ENCODE measurements at regions not wholly inside any gene's neighbourhood (a gene's known extent, or its start where the extent isn't known, plus 50 kb on each side); places are given as distances from the start of the nearest gene placed in this dataset.

DNA sequence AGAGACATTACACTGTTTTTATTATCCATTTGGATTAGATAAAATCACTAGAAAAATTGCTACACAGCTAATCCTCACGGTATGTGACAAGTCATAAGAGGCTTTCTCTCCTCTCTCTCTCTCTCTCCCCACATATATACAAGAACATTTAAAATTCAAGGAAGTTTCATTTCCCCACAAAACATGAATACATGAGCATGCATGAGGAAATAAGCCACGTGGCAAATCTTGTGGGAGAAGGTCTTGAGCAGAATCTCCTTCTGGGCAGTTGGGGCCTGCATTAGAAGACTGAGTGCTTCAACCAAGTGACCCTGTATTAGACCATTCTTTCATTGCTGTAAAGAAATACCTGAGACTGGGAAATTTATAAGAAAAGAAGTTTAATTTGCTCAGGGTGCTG is 1313.1 kb downstream of the MRPL39 start:
- no peak for DNase-seq

DNA sequence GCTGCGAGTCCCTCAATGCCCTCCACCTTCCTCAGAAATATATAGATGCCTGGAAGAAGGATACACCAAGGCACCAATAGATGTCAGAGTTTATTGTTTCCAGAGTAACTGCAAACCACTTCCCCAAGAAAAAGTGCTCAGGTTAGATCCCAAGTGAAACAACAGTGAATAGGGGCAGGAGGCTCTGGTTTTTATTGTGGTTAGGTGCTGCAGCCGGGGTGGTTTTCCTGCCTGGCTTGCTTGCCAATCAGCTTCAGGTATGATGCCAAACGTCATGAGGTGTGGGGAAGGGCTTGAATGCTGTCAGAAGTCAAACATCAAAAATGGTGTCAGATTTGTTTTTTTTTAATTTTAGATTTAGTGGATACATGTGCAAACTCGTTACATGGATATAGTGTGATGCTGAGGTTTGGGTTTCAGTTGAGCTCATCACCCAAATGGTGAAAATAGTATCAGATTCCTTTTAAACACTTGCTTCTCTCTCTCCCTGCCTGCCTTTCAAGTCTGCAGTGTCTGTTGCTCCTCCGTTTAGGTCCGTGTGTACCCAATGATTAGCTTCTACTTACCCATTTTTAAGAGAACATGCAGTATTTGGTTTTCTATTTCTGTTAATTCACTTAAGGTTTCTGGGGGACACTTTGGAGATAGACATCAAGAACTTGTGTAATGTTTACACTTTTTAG is 1317.0 kb downstream of the MRPL39 start:
- DNase-seq: no peak

DNA sequence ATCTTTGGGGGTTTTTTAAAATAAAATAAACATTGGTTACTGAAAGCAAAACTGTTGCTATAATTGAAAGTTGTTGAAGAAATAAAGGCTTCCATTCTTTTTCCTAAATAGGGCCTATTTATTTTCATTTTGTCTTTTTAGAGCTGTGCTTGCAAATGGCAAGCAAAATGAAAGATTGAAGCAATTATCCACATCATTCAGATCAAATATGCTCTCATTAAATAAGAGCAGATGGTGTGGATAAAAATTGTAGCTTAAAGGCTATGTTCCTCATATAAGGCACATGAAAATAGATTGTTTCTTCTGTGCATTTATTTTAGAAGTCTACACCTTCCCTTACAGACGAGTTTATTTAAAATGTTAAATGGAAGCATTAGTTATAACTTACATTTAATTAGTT is 1317.7 kb downstream of the MRPL39 start:
- DNase-seq: no peak

DNA sequence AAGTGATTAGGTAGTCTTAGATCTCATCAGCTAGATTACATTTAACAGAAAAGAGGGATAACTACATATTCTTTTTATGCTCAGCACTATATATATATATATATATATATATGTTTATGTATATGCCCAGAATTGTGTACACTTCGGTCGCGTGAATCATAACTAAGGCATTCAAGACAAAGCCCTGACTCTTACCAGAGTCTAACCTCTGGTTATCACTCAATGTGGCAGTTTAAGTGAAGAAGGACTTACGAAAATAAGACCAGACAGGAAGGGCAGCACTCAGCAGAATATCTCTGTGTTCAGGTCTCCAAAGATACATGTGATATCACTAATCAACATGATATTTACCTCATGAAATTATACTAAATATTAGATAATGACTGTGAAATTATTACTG is 1326.7 kb downstream of the MRPL39 start:
- no peak for DNase-seq

DNA sequence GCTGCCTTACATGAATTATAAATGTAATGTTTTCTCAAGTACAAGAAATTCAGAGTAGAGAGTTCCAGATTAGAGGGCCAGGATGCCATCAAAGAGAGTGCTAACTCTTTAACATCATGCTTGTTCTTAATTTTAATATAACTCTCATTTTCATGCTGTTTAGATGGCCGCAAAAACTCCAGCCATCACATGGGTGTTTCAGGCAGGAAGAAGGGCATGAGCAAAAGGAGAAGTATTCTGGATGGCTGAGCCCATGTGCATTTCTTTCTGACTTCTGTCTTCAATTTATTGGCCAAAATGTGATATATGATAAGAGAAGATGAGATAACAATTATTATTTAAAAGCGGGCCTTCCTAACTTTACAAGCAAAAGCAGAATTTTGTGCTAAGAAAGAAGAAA is 1328.6 kb downstream of the MRPL39 start:
- DNase-seq: no peak

DNA sequence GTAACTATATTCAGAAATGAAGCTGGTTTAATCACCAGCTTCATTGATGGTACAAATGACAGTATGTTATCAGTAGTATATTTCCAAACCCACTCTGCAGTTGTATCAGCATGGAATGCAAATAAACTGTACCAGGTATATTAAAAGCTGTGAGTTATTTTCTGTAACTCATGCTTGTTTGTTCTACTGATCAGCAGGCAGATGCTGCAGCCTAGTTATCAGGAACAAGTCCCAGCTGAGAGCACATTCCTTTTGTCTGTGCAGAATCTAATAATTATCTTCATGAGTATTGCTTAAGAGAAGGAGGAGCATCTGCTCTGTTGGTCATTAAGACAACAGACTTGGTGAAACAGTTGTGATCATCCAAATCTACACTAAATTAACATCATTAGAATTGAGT is 1331.1 kb downstream of the MRPL39 start:
- DNase-seq: no peak

DNA sequence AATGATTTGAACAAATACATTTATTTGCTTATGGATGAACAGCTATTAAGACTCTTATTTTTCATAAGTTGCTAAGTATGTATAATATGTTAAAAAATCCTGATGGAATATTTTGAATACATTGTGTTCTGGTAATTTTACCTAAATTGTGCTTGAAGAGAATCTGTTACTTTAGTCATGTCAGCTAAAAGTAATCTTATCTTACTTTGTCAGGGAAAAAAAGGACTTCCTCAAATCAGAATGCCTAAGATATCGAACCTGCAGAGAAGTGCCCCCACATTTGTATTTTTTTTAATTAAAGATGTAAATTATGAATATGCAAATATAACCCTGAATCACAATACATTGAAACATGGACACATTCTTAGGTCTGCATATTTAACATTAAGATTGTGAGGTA is 1331.7 kb downstream of the MRPL39 start:
- DNase-seq: no peak

DNA sequence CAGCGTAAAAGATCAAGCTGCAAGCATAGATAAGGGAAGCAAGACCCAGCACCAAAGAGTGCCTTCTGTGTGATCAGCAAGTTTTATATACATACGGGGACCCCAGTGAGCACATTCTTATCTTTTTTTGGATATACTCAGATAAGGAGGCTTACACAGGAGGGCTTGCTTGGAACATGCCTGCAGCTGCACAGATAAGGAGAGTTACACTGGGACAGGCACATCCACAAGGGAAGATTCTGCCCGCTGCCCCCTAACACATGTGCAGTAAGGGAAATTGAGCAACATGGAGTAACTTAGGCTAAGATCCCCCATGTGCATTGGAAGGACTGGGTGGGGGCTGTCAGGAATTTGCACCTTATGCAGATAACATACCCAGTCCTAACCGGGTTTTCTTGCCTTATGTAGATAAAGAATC is 1334.8 kb downstream of the MRPL39 start:
- no peak for DNase-seq

DNA sequence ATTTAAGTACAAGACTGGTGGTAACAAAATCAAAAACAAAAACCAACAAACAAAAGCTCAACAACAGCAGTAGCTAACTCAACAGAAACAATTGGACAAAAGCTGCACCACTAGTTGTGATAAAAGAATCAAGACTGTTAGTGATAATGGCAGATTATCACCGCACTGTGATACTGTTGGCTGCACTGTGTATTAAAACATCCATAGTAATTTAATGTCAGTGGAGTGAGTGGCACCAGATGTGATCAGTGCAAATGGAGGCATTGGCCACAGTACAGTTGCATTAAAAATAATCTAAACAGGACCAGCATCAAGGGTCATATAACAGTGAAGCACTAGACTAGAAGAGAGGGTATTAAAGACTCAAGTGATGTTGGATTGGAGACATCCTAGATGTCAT is 1341.3 kb downstream of the MRPL39 start:
- no peak for DNase-seq

DNA sequence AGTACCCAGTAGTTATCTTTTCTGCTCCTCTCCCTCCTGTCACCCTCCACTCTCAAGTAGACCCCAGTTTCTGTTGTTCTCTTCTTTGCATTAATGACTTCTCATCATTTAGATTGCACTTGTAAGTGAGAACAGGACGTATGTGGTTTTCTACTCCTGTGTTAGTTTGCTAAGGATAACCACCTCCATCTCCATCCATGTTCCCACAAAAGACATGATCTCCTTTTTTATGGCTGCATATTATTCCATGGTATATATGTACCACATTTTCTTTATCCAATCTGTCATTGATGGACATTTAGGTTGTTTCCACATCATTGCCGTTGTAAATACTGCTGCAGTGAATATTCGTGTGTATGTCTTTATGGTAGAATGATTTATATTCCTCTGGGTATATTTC is 1346.5 kb downstream of the MRPL39 start:
- DNase-seq: no peak

DNA sequence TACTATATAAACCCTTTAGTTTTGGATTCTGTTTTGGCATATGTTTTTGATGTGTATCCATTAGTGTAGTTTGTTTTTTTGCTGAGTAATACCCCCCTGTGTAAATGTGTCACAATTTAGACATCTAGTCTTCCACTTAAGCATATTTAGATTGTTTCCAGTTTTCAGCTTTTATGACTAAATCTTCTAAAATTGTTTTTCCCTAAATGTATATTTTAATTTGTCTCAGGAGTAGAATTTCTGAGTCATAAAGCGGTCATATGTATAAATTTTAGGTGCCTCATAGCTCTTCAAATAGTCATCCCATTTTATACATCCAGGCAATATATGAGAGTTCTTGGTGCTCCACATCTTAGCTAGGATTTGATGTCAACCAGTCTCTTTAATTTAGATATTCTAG is 1348.0 kb downstream of the MRPL39 start:
- no peak for DNase-seq

DNA sequence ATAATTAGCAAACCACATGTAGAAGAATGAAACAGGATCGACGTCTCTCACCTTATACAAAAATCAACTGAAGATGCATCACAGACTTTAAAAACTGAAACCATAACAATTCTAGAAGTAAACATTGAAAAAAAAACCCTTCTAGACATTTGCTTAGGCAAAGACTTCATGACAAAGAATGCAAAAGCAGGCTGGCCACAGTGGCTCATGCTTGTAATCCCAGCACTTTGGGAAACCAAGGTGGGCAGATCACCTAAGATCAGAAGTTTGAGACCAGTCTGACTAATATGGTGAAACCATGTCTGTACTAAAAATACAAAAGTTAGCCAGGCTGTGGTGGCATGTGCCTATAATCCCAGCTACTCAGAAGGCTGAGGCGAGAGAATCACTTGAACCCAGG is 1351.7 kb downstream of the MRPL39 start:
- no peak for DNase-seq

DNA sequence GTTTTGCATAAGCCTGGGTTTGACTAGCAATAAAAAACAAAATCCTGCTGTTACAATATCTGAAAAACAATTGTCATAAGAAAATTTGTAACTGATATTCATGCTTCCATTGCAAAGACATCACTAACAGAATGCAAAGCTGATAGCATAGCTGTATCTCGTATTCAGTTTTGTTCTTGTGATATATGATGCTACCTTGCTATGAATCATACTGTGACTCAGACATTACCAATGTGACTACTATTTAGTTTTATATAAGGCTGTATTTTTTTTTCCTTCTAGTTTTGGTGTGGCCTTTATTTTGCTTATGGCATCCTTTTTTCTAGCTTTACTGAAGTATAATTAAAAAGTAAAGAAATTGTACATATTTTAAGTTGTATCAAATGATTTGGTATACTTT is 1381.8 kb downstream of the MRPL39 start:
- DNase-seq: no peak

DNA sequence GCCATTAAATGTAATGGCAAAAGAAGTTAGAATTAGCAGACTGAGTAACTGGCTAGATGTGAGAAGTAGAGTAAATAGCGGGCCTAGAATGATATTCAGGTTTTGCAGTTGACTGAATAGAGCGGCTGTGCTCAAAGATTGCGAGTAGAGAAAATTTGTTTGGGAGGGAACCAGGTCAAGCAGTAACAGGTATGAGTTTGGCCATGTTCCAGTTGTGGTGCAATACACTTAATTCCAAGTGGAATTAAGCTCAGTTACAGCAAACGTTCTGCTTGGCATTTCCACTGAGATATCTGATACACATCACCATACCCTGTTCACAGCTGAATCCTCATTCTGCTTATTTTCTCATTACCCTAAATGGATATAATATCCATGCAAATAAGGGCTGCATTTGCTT is 1382.9 kb downstream of the MRPL39 start:
- no peak for DNase-seq

DNA sequence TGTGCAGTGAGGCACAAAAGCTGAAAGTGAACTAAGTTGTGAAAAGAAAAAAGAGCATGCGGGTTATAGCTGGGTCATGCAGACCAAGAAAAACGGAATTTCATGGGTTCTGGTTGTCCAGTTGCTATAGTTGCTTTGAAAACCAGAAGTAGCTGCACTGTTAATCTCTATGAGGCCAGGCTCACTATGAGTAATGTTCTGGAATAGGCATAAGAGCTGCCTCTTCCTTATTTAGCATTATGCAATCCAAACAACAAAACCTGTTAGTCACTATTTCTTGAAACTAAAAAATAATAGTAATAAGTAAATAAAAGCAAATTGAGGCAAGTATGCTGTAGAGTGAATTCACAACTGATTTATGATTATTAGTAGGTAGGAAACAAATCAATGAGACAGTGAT is 1383.7 kb downstream of the MRPL39 start:
- no peak for DNase-seq

DNA sequence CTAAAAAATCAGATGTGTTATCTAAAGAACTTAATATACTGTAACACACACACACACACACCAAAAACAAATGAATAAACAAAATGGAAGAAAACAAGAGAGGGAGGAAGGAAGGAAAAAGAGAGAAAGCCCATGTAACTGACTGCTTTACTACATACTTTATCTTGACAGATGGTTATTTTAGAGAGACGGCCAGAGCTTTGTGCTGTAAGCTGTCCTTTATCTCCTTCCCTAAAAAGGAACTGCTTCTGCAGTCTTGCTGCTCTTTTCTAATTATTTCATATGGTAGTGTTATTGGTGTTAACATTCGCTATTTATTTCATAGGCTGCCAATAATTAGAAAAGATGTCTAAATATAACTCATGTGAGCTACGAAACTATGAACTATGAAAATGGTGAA is 1384.6 kb downstream of the MRPL39 start:
- no peak for DNase-seq

DNA sequence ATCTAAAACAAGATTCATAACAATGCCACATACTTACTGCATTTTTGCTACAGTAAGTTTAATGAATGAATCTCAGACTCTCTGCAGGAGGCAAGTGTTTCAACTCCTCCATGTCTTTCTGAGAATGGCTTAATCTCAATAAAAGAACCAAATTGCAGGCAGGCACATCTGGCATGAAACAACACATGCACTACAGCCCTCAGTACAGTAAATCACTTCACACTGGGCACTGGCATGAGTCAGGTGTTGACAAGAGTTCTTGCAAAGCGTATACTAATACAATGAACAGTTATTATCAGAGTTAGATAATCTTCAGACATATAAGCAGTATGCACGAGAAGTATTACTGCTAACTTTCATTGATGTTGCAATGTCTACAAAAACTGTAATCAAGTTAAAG is 1386.8 kb downstream of the MRPL39 start:
- DNase-seq: no peak

DNA sequence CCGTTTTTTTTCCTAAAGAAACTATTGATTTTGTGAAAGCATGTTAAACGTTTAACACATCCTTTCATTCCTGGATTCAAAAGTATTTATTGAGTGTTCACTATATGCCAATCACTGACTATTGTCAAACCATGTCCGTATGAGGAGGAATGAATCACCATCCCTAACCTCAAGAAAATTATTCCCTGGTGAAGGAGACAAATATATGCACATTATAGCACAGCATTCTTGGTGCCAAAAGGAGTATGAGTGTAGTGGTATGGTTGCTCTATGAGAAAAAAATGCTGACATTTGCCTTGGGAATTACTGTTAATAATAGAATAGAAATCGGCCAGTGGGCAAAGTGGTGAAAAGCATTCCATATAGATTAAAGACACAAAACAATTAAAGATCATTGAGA is 1390.1 kb downstream of the MRPL39 start:
- no peak for DNase-seq

DNA sequence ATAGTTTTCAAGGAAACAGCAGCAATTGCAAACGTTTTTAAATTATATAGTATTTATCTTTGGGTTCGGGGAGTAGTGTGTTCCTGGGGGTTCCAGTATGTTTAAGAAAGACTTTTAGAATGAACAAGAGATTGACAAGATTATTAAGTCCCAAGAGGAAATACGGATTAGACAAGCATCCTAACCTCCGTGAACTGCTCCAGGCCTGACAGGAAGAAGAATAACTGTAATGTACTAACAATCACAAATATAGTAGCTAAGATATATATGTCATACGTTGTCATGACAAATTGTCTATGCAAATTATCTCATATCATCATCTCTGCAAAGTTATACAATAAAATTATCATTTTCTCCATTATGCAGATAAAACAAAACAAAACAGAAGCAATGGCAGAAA is 1397.2 kb downstream of the MRPL39 start:
- DNase-seq: no peak

DNA sequence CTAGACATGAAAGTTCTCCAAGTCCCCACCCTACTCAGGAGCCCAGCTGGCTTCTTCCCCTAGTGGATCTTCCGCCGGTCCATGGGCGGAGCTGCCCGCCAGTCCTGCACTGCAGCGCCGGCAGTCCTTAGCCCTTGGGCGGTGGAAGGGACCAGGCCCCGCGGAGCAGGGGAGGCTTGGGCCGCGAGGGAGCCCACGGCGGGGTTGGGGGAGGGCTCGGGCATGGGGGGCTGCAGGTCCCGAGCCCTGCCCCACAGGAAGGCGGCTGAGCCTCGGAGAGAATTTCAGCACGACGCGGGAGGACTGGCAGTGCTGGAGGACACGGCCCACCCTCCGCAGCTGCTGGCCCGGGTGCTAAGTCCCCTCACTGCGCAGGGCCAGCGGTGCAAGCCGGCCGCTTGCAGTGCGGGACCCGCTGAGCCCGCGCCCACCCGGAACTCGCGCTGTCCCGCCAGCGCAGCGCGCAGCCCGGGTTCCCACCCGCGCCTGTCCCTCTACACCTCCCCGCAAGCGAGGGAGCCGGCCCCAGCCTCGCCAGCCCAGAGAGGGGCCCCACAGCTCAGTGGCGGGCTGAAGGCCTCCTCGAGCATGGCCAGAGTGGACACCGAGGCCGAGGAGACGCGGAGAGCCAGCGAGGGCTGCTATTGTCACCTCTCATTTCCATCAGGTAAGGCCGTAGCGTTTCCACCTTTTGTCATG is 1398.6 kb downstream of the MRPL39 start:
- DNase-seq: no peak

DNA sequence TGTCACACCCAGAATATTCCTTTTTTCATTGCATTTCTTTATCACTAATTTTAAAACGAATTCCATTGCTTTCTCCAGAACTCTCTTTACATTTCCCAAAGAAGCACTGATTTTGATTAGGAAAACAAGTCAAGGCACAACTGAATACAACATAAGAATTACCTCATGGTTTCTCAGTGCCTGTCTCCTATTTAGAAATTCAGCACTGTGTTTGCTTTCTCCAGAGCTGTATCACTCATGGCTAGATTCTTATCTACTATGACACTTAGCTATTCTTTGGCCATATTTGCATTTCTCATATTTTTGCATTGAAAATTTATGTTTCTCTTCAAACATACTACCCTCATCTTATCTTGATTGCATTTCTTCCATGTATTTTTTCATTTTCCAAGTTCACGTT is 1402.0 kb downstream of the MRPL39 start:
- no peak for DNase-seq

DNA sequence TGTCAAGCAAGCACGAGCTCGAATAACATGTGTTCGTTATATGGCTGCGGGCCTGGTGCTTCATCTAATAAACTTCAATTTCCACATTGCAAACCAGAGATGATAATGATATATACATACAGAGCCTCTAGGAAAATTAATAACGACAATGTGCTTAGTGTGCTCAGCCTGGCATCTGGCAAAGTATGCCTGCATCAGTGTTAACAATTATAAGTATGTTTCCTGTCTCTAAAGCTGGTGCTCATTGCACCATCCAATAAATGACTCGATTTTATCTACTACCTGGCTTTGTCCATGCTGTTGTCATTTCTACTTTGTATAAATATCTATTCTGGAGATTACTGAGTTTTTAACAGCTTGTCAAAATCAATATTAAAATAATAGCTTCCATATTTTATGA is 1402.6 kb downstream of the MRPL39 start:
- no peak for DNase-seq

DNA sequence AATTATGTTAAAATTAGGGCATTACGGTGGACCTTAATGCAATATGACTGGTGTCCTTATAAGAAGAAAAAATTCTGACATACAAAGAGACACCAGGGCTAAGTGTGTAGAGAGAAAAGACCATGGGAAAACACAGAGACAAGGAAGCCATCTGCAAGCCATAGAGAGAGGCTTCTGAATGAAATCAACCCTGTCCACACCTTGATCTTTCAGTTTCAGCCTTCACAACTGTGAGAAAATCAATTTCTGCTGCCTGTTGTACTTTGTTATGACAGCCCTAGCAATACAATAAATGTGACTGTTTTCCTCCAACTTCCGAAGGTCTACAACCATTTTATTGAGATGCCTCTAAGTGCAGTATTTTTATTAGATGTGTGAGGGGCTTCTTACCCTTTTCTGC is 1407.2 kb downstream of the MRPL39 start:
- DNase-seq: no peak

DNA sequence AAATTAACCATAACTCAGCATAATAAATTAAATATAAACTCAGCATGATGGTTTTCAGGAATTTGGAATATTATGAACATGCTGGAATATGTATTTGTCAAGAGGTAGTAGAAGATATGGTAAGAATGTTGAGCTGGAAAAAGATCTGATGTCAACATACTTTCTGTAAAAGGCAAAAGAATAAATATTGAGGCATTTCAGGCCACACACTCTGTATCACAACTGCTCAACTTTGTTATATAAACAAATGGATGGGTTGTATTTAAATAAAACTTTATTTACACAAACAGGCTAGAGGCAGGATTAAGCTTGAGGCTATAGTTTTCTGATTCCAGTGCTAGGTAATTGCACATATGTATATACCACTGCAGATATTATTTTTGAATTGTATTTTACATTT is 1409.4 kb downstream of the MRPL39 start:
- no peak for DNase-seq

DNA sequence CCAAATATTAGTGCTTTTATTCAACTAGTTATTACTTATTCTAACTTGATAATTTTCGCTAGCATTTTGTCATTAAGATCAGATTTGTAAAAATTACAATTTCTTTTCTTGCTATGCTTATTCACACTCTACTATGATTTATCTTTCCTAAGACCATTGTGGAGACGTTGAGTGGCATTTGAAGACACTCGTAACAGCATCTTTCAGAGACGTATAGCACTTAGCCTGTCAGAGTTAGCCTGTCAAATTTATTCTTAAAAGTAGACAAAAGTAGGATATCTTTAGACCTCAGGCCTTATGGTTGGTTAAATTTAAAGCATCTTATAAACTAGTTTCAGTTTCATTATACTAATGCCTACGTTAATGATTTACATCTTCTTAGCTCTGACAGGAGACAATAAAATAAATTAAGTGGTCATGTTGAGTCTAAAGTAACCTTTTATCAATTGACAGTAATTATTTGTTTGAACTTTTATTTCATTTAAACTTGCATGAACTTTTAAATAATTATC is 1410.1 kb downstream of the MRPL39 start:
- DNase-seq: no peak

Measured in KG1 (cell line).